ENCODE measurements at regions not wholly inside any gene's neighbourhood (a gene's known extent, or its start where the extent isn't known, plus 50 kb on each side); places are given as distances from the start of the nearest gene placed in this dataset.
"Not testable (repeated sequence)": the region's sequence is repeated elsewhere in the genome, so short reads cannot be mapped to it uniquely, and the experiment has no call there.

DNA sequence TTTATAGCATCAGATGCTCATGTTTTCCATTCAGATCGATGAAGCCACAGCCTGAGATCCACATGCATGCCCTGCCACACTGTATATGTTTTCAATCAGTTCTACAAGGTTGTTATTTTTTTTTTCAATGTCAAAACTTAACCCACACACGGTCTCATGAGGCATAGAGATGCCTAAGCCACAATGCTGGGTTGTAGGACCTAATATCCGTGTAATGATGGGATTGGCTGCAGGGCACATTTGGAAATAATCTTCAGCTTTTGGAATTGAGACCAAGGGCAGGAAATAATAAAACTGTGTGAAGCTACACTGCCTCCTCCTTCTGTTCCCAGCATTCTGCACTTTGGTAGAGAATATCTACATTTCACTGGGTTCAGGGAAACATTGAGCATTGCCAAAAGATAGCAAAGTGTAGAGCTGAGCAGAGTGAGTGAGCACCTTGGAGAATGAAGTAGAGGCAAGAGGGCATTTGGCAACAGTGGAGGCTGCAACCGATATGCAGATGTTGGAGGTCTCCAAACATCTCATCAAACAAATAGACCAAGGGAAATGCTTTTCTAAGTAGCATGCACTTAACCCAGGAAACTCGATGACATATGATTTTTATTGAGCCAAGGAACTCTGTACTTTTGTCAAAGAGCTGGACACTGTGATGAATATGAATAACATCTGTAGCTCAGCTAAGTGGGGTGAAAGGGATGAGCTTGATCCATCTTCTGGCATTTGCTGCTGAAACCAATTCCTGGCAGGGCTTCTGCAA is 176.7 kb downstream of the LYPLAL1 start:
- DNase-seq (ENCODE audit: low read depth), result no peak

DNA sequence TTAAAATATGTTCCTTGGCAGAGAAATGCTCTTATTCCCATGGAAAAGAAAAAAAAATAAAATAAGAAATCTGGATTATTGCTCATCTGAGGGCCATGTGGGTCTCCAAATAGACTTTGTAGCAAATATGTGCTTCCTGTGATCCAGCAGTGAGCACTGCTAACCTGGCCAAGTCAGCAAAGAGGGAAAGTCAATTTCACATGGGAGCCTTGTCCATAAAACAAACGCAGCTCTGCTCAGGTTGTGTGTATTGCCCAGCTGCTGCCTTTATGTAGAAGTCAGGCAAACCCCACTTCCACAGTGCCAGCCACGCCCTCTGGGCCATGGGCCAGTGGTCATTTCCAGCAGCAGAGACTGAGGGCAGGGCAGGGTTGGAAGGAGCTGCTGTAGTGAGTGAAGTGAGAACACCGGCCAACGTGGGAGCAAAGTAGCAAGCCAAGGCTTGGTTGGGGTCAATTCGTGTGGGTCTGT is 174.3 kb downstream of the LYPLAL1 start:
- DNase-seq (ENCODE audit: low read depth), result no peak

DNA sequence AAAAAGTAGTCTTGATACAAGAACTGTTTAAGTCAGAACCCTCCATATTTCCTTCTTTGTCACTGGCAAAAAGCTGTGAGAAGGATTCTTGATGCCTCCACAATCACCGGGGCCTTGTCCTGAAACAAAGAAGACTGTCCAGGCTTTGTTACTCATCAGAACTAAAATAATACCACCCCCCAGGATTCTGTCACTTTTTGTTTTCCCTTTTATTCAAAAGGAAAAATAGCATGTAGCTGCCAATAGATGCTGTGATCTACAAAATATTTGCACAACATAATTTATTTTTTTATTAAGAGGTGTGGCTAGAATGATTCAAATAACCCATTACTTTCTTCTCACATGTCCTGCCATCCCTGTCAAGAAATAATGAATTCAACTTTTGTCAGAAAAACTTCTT is 173.7 kb downstream of the LYPLAL1 start:
- DNase-seq (ENCODE audit: low read depth), result no peak

DNA sequence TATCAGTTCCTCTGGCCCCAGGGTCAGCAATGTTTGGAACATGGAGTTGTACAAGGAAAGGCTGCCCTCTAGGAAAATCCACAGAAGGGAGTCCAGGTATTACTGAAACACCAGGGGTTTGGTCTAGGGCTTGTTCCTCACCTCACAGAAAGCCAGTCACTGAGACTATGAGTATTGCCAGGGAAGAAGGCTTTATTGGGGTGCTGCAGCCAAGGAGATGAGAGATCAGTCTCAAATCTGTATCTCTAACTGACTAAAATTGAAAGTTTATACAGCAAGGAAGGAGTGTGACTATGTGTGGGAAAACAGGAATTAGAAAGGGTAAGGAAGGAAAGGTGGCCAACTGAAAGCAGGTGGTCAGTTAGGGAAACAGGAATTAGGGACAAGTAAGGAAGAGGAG is 172.3 kb downstream of the LYPLAL1 start:
- no peak for DNase-seq (ENCODE audit: low read depth)

DNA sequence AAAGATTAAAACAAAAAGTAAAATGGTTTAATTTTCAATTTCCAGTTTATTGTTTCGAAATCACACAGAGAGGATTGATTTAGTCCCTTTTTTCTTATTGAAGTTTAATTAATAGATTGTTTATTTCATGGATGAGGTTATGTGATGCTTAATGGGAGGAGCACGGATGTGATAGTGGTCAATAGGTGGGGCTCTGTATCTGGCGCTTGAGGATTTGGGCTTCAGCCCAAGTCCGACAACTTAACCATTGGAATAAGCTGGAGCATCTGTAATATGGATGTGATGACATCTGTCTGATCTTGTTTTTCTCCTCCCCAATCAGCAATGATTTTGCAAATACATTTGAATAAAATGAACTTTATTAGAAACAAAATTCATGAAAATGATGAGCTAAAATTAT is 169.2 kb downstream of the LYPLAL1 start:
- DNase-seq (ENCODE audit: low read depth), result no peak

DNA sequence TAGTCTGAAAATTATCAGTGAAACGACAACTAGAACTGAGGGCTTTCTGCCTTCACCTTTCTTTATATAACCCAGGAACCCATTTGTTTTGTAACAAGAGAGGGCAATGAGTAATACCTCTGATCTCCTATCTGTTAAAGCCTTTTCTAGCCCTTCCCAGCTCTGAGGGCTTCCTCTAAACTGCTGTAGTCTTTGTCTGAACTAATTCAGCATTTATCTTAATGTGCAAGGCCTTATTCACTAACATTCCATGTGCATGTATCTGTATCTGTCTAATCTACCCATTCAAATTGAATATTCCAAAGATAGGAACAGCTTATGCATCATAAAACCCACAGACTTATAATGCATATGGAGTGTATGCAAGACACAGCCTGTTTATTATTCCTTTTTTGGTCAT is 167.1 kb downstream of the LYPLAL1 start:
- no peak for DNase-seq (ENCODE audit: low read depth)

DNA sequence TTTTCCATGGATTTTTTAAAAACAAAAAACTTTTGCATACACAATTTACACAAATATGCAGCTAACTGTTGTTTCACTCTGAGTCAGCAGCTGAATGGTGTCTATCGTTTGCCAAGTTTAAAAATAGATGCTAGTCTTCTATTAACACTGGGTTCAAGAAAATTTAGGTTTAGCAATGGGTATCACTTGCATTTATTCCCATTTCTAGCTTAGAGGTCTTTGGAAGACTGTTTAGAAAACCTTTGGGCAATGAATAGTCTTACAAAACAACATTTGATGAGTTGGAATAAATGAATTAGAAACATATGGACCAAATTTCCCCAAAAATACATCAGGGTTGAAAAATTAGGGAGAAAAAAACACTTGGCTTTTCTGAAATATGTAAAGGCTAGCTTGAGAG is 165.8 kb downstream of the LYPLAL1 start:
- DNase-seq (ENCODE audit: low read depth), result no peak

DNA sequence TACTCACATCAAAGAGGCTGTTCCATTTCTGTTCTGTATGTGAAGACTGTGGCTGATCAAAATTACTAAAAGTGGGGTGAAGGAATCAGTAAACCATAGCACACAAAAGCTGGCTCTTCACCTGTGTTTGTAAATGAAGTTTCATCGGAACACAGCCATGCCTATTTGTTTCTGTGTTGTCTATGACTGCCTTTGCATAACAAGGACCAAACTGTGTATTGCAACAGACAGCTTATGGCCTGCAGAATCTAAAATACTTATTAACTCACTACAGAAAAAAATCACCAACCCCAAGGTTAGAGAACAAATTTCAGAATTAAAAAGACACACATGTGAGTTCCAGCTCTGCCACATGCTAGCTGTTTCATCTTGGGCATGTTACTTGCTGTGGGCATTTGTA is 163.9 kb downstream of the LYPLAL1 start:
- DNase-seq (ENCODE audit: low read depth), result no peak

DNA sequence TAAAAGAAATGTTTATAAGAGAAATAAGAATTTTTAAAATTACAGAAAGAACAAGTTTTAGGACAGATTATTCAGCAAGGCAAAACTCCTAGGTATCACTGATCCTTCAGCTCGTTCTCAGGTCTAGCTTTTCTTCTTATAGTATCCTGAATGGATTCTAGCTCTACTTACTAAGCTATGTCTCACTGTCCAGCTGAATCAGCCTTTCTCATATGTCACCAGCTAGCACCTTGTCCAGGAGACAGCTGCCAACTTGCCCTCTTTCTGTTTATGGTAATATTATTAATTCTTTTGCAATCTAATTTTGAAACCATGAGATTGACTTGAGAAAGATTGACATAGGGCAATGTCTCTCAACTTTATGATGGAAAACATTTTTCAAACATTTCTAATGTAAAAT is 159.9 kb downstream of the LYPLAL1 start:
- no peak for DNase-seq (ENCODE audit: low read depth)

DNA sequence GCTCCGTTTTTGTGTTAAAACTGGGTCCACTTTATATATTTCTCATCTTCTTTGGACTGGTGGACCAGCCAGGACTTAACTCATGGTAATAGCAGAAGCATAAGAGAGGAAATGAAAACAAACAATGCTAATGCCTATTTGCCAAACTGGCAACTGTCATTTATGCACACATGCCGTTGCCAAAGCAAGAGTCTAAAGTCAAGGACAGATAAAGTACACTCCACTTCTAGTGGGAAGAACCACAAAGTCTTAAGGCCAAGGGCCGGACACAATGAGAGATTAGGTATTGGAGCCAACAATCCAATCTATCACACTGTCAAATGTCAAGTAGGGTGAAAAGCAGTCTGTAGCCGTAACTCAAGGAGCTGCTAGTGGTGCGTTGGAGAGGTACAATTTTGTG is 157.7 kb downstream of the LYPLAL1 start:
- no peak for DNase-seq (ENCODE audit: low read depth)

DNA sequence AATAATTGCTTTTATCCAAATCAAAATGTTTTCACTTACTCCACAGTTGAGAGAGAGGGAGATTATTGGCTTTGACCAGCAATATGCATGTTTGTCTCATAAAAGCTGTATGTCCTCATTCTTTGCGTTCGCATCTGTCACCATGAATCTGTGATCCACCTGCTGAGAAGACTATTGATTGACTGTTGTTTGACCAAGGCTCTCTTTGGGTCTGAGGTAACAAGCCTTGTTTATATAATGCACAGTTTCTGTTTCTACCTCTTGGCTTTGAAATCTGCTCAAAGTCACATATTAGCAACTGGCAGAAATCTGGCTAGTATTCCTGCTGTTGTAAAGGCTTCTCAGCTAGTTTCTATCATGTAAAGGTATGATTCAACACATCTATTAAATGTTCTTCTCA is 157.0 kb downstream of the LYPLAL1 start:
- DNase-seq (ENCODE audit: low read depth), result no peak

DNA sequence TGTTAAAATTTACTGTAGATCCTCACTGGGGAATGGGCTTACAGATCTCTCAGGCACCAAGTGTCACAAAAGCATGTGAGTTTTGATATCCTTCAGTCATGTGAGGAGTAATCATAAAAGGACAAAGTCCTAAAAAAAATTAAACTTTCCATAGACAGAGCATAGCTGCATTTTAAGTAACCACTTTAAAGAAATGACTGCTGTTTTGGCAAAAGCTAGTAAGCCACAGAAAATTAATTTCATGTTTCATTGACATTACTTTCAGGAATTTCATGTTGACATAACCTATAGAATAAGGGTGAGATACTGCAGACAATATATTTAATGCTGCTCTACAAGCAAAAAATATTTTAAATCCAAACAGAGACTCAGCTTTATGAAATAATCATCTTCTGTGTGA is 156.3 kb downstream of the LYPLAL1 start:
- no peak for DNase-seq (ENCODE audit: low read depth)

DNA sequence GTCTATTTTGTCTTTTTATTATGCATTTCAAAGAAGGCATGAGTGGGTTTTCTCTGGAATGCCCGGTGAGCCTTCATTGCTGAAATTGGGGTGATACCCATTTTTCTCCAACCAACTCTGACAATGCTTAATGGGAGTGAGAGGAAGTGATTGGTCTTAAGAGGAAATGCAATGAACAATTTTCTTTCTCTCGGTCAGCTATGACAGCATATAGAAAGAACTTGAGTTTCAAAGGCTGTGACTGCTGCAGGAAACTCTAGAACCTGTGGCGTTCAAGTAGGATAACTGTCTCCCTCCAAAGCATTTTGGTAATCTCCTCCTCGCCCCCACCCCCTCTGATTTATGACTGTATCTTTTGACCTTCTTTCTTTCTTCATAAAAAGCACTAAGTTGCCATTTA is 155.9 kb downstream of the LYPLAL1 start:
- DNase-seq (ENCODE audit: low read depth), result no peak

DNA sequence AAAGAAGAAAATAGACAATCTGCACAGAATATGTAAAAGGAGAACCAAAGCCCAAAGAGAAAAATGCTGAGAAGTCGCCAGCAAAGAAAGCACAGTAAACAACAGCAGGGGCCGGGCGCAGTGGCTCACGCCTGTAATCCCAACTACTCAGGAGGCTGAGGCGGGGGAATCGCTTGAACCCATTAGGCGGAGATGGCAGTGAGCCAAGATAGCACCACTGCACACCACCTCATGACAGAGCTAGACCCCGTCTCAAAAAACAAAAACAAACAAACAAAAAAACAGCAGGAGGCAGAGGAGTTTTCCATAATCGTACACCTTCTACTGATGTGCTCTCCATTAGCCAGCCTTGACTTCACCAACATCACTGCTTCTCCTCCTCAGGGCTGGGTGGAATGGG is 153.2 kb downstream of the LYPLAL1 start:
- no peak for DNase-seq (ENCODE audit: low read depth)

DNA sequence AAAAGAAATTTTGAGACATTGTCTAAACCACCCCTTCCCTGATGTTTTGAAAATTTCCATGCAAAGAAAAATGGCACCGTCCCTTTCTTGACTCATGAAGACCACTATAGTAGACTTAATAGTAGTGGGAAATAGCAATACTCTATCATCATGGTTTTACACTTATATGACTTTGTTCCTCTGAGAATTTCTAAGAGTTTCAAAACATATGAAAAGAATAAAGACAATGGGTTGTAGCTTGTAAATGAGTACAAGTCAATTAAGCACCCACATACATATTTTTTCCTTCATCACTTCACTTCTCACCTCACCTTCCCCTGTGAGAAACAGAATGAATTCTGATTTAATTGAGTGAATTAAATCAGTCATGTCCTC is 151.7 kb downstream of the LYPLAL1 start:
- no peak for DNase-seq (ENCODE audit: low read depth)

DNA sequence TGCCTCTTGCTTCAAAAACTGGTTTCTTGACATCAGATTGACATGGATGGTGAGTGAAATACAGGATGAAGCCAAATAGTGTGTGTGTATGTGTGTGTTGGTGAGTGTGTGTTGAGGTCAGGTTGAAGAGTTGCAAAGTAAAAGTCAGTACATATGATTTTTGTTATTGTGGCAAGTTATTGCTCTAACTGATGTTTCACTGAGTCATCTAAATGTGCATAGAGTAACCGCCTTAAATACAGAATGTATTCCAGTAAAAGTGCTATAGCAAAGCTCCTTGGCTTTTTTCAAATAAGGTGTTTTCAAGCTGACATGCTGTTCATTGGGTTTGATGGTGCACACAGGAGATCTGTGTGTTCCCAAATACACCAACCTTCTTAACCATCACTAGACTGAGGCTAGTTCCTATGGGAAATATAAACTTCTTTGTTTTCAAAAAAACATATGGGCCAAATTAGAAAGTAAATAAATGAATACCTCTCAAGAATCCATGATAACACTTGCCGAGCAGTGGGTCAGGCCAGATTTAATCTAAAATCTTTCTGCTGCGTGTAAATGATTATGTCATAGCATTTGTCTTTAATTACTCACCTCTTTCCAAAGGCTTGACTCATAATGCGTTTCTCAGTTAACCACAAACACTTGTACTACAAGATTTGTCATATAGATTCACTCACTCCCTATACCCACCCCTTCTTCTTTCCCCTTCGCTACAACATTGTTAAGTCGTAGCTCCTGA is 151.1 kb downstream of the LYPLAL1 start:
- no peak for DNase-seq (ENCODE audit: low read depth)

DNA sequence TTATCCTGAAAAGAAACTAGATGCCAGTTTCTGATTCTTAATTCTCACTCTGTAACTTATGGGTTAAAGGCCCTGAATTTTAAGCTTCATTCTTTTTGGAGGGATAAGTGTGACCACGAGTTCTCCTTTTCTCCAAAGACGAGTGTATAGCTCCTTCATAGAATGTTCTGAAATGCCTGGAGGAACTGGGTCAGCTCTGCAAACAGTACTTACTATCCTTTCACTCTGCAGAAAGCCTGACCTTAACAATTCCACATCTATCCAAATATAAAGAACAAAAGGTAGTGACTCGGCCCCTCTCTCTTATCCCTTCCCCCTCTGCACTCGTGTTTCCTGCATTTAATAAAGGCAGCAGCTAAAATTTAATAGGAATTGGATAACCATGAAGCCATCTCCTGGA is 150.5 kb downstream of the LYPLAL1 start:
- DNase-seq (ENCODE audit: low read depth), result no peak

DNA sequence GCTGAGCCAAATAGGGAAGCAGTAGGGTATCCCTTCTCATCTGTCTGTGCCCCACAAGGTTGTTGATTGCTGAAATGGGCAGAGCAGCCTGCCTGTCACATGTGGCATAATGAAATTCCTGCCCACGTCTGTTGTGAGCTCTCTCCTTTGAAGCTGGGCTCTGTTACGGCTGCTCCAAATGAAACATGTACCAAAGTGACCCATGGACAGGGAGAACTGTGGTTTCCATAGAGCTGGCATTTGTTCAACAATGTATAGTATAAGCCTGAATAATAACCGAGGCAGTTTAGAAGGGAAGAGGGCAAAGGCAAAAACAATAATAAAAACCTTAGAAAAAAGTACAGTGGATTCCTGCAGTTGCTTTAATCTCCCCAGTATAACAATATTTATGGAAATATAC is 149.7 kb downstream of the LYPLAL1 start:
- DNase-seq (ENCODE audit: low read depth), result no peak

DNA sequence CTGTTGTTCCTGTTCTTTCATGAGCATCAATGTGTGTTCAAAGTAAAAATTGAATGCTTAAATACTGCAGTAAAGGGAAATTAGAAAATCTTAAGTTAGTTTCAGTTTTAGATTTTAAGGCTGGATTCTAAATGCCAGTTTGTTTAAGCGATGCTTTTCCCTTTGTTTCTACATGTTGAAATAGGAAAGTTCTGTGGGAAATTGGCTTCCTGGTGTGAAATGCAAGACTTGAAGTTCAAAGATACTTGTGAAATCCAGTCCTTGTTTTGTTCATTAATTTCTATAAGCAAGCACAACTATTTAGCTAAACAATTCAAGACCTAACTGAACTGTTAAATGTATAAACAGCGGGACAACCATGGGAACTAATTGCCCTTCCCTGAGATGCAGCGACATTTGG is 149.1 kb downstream of the LYPLAL1 start:
- no peak for DNase-seq (ENCODE audit: low read depth)

DNA sequence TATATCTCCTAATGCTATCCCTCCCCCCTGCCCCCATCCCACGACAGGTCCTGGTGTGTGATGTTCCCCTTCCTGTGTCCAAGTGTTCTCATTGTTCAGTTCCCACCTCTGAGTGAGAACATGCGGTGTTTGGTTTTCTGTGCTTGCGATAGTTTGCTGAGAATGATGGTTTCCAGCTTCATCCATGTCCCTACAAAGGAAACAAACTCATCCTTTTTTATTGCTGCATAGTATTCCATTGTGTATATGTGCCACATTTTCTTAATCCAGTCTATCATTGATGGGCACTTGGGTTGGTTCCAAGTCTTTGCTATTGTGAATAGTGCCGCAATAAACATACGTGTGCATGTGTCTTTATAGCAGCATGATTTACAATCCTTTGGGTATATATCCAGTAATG is 146.9 kb downstream of the LYPLAL1 start:
- DNase-seq (ENCODE audit: low read depth), result not testable (repeated sequence)

DNA sequence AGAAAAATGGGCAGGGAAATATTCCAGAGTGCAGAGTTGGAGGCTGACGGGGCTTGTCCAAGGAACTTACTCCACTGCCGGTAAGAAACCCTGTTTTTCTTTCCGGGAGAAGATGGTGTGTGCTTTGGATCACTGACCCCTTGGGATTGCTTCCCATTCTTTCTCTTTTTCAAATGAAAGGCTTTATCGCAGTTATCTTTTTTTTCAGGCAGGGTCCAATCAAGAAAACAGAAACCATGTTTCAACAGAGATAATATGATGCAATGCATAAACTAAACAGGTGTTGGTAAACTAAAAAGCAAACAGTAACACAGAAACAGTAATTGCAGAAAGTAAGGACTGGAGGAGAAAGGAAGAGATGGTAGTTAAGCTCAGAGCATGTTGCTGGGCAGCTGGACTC is 145.1 kb downstream of the LYPLAL1 start:
- DNase-seq (ENCODE audit: low read depth), result no peak

DNA sequence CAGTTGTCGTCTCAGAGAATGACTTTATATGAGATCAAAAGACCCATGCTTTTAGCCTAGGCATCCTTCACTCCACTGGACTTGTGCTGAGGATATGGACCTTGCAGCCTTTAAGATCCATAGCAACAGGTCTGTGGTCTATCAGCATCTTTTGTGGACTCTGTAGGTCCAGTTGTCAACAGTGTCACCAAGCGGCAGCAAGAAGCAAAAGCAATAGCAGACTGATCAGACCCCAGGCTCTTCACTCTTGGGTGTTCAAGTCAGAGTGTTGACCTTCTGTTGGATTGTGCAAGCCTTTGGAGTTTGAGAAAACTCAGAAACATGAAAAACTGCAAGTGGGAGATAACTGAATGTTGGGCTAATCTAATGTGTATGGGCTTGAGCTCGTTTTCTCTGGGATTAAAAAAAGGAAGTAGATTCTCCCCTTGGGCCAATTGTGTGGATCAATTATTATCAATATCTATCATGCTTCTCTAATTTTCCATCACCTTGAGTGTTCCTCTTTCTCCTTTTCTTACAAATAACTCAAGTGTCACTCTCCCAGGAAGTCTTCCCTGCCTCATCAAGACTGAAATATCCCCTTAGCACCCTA is 144.2 kb downstream of the LYPLAL1 start:
- no peak for DNase-seq (ENCODE audit: low read depth)

DNA sequence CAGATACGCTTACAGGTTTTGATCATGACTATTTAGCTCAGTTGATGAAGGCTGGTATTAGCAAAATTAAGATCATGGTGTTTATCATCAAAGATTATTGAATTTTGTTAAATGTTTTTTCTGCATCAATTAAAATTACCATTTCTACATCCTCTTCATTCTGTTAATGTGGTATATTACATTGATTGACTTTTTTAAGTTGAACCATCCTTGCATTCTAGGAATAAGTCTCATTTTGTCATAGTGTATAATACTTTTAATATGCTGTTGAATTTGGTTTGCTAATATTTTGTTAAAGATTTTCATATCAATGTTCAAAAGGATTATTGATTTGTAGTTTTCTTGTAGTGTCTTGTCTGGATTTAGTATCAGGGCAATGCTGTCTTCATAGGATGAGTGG is 142.4 kb downstream of the LYPLAL1 start:
- no peak for DNase-seq (ENCODE audit: low read depth)

All from activated T-cell treated with anti-CD3 and anti-CD28 coated beads for 1 hour (primary cell).